Upper lobe of left lung (tissue), 4 donors: ENCODE measurements at regions not wholly inside any gene's neighbourhood (a gene's known extent, or its start where the extent isn't known, plus 50 kb on each side); places are given as distances from the start of the nearest gene placed in this dataset.

ENCODE experiments used
- CTCF ChIP-seq, 6 experiments: fragments of 450-650 bp in 4 of 6; fragments of 200-600 bp in 2 of 6; sonication (generic) in 2 of 6; IDR thresholded peaks; one replicate each; pipeline ENCODE4 v1.5.1; 2016 to 2019; ENCODE audit warnings: antibody characterized with exemption in 6 of 6
- POLR2A ChIP-seq, 4 donors: fragments of 450-650 bp; IDR thresholded peaks; one replicate each; pipeline ENCODE4 v1.5.1; 2016 to 2017; ENCODE audit warnings: antibody characterized with exemption in 4 of 4, mild to moderate bottlenecking in 2 of 4

GRCh38 chr13:62879071-62879470, 1463.4 kb upstream of the PCDH20 start:
- TF ChIP-seq POLR2A (IDR thresholded peaks at IDR 0.05) (no peak), CTCF (IDR thresholded peaks at IDR 0.05) (no peak)
